ENCODE measurements at regions not wholly inside any gene's neighbourhood (a gene's known extent, or its start where the extent isn't known, plus 50 kb on each side); places are given as distances from the start of the nearest gene placed in this dataset.
"Not testable (repeated sequence)": the region's sequence is repeated elsewhere in the genome, so short reads cannot be mapped to it uniquely, and the experiment has no call there.

DNA sequence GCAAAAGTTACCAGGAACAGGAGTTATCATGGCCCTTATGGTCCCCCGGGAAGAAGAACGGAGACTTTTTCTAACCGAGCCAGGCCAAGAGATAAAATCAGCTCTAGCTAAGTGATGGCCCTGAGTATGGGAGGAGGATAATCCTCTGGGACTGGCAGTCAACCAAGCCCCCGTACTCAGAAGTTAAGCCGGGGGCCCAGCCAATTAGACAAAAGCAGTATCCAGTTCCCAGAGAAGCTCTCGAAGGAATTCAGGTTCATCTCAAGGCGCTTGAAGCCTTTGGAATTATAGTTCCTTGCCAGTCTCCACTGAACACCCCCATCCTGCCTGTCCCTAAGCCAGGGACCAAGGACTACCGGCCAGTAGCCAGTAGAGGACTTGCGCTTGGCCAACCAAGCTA lies 365.3 kb upstream of the TCF4 start:
- H4K8ac ChIP-seq (replicated peaks; ENCODE audit: insufficient read length, low read depth, low read length): no peak overlapping the region
- H3K14ac ChIP-seq (ENCODE audit: insufficient read depth, low read length): no peak overlapping the region
- no peak overlapping the region for H2BK5ac ChIP-seq (ENCODE audit: insufficient read length, low read length)
- Mint-ChIP-seq H3K9me3 (peaks cover 2 to 3% of the 10 kb centered on the region in 2 experiments; a peak in 3 of 5 replicates), H3K4me3 (no peak overlapping the region), H3K4me1 (peaks cover 0 to 8% of the 10 kb centered on the region in 2 experiments; a peak in 3 of 4 replicates), H3K27ac (no peak overlapping the region; a peak in 1 of 7 replicates), H3K27me3 (ENCODE audit: low read depth) (peaks cover 3% of the 10 kb centered on the region; the same call in 1 of the 2 replicates), H3K36me3 (ENCODE audit: insufficient read depth in 1 of 3, low read depth in 3 of 3) (peaks cover 0 to 2% (median 0%) of the 10 kb centered on the region in 3 experiments; a peak in 2 of 7 replicates)
- no peak overlapping the region for H3K9ac ChIP-seq (ENCODE audit: extremely low read depth, insufficient read length, low read length)
- no peak overlapping the region for H3K23ac ChIP-seq (ENCODE audit: insufficient read length, low read depth, low read length)
- H3K27ac ChIP-seq (ENCODE audit: insufficient read length, low read depth, low read length): no peak overlapping the region
- no peaks in the 10 kb centered on the region for H4K20me1 ChIP-seq (ENCODE audit: control insufficient read depth, insufficient read depth, insufficient read length)
- no peaks in the 10 kb centered on the region for H3K79me1 ChIP-seq (ENCODE audit: insufficient read depth, low read depth, low read length, poor library complexity, severe bottlenecking)
- no peak overlapping the region for H3K18ac ChIP-seq (ENCODE audit: insufficient read length, low read depth, low read length)
- H3K4me1 ChIP-seq (ENCODE audit: insufficient read depth, low read length): no peaks in the 10 kb centered on the region
- no peak overlapping the region for H2AK5ac ChIP-seq (ENCODE audit: insufficient read length, low read length)
- no CpG with 5 or more reads among the region's 9 CpGs for WGBS (ENCODE audit: extremely low coverage, insufficient read length, low lambda C conversion rate)
- DNase-seq: no peak
- no peak overlapping the region for H4K91ac ChIP-seq (ENCODE audit: insufficient read length, low read depth, low read length)
- no peaks in the 10 kb centered on the region for H3K27me3 ChIP-seq (ENCODE audit: insufficient read depth, low read length)
- no peaks in the 10 kb centered on the region for H3K23me2 ChIP-seq (ENCODE audit: insufficient read length, low read depth, low read length, poor library complexity, severe bottlenecking)
- no peak overlapping the region for H3T11ph ChIP-seq (ENCODE audit: low read length)
- no peaks in the 10 kb centered on the region for H3K9me3 ChIP-seq (ENCODE audit: control insufficient read depth, low read depth, low read length)
- H2BK20ac ChIP-seq (ENCODE audit: low read depth, low read length, poor library complexity, severe bottlenecking): no peak overlapping the region
- H2BK120ac ChIP-seq (ENCODE audit: low read depth, low read length, poor library complexity, severe bottlenecking): no peak overlapping the region
- no peak overlapping the region for H3K4me2 ChIP-seq (ENCODE audit: insufficient read depth, insufficient read length, low read length)
- no peak overlapping the region for H2AFZ ChIP-seq (ENCODE audit: low read length)
- no peak overlapping the region for H4K5ac ChIP-seq (ENCODE audit: insufficient read length, low read depth, low read length)
- H2BK15ac ChIP-seq (ENCODE audit: low read depth, low read length): no peak overlapping the region
- H3K56ac ChIP-seq (ENCODE audit: insufficient read length, low read depth, low read length): no peak overlapping the region
- H2BK12ac ChIP-seq (ENCODE audit: insufficient read length, low read depth, low read length): no peak overlapping the region
- TF ChIP-seq, protein P1, sequence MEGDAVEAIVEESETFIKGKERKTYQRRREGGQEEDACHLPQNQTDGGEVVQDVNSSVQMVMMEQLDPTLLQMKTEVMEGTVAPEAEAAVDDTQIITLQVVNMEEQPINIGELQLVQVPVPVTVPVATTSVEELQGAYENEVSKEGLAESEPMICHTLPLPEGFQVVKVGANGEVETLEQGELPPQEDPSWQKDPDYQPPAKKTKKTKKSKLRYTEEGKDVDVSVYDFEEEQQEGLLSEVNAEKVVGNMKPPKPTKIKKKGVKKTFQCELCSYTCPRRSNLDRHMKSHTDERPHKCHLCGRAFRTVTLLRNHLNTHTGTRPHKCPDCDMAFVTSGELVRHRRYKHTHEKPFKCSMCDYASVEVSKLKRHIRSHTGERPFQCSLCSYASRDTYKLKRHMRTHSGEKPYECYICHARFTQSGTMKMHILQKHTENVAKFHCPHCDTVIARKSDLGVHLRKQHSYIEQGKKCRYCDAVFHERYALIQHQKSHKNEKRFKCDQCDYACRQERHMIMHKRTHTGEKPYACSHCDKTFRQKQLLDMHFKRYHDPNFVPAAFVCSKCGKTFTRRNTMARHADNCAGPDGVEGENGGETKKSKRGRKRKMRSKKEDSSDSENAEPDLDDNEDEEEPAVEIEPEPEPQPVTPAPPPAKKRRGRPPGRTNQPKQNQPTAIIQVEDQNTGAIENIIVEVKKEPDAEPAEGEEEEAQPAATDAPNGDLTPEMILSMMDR (conservative IDR thresholded peaks at IDR 0.05): no peak
- H3K79me2 ChIP-seq (ENCODE audit: insufficient read depth, low read length): no peaks in the 10 kb centered on the region
- H3K4ac ChIP-seq (ENCODE audit: low read depth, low read length): no peak overlapping the region

DNA sequence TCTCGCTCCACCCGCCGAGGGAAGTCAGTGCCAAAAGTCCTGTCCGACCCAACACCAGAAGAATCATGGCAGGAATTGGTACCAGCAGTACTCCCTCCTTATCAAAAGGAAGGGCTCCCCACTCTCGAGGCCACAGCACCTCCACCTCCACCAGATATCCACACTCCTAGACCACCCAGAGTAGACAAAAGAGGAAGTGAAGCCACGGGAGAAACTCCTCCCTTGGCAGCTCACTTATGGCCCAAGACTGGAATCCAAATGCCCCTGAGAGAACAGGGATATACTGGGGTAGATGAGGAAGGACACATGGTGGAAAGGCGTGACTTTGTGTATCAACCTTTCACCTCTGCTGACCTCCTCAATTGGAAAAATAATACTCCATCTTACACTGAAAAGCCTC lies 363.7 kb upstream of the TCF4 start:
- H3K36me3 Mint-ChIP-seq (ENCODE audit: insufficient read depth in 1 of 3, low read depth in 3 of 3); H2AFZ ChIP-seq (ENCODE audit: low read length); H4K20me1 ChIP-seq (ENCODE audit: control insufficient read depth, insufficient read depth, insufficient read length); H3K27me3 Mint-ChIP-seq (ENCODE audit: low read depth); H3K56ac ChIP-seq (ENCODE audit: insufficient read length, low read depth, low read length); DNase-seq; H3K79me2 ChIP-seq (ENCODE audit: insufficient read depth, low read length); H3K27ac Mint-ChIP-seq; H3K27ac ChIP-seq (ENCODE audit: insufficient read length, low read depth, low read length); H3K4me1 Mint-ChIP-seq; H2BK5ac ChIP-seq (ENCODE audit: insufficient read length, low read length); H3K4me2 ChIP-seq (ENCODE audit: insufficient read depth, insufficient read length, low read length); H3K4ac ChIP-seq (ENCODE audit: low read depth, low read length); H3K79me1 ChIP-seq (ENCODE audit: insufficient read depth, low read depth, low read length, poor library complexity, severe bottlenecking); H3K23me2 ChIP-seq (ENCODE audit: insufficient read length, low read depth, low read length, poor library complexity, severe bottlenecking); H3K9me3 Mint-ChIP-seq; H3K27me3 ChIP-seq (ENCODE audit: insufficient read depth, low read length); H3K23ac ChIP-seq (ENCODE audit: insufficient read length, low read depth, low read length); H2AK5ac ChIP-seq (ENCODE audit: insufficient read length, low read length); H2BK120ac ChIP-seq (ENCODE audit: low read depth, low read length, poor library complexity, severe bottlenecking); H3K9ac ChIP-seq (ENCODE audit: extremely low read depth, insufficient read length, low read length); H3K14ac ChIP-seq (ENCODE audit: insufficient read depth, low read length); H2BK12ac ChIP-seq (ENCODE audit: insufficient read length, low read depth, low read length); H2BK20ac ChIP-seq (ENCODE audit: low read depth, low read length, poor library complexity, severe bottlenecking); H3K9me3 ChIP-seq (ENCODE audit: control insufficient read depth, low read depth, low read length); H3K4me3 Mint-ChIP-seq; H3K18ac ChIP-seq (ENCODE audit: insufficient read length, low read depth, low read length); H2BK15ac ChIP-seq (ENCODE audit: low read depth, low read length); H3K4me1 ChIP-seq (ENCODE audit: insufficient read depth, low read length); H4K91ac ChIP-seq (ENCODE audit: insufficient read length, low read depth, low read length); H3T11ph ChIP-seq (ENCODE audit: low read length); H4K8ac ChIP-seq (replicated peaks; ENCODE audit: insufficient read length, low read depth, low read length); H4K5ac ChIP-seq (ENCODE audit: insufficient read length, low read depth, low read length): not testable (repeated sequence)
- WGBS (ENCODE audit: extremely low coverage, insufficient read length, low lambda C conversion rate): no CpG with 5 or more reads among the region's 7 CpGs
